Activated CD4-positive, CD25-positive, alpha-beta regulatory T cell treated with anti-CD3 and anti-CD28 coated beads, Interleukin-2, amount 50 U/mL, for 16 hours (primary cell): ENCODE measurements at regions not wholly inside any gene's neighbourhood (a gene's known extent, or its start where the extent isn't known, plus 50 kb on each side); places are given as distances from the start of the nearest gene placed in this dataset.

Experiments
- DNase-seq: peaks from one replicate; pipeline ENCODE4 v3.0.0-alpha.2; 2020; ENCODE audit warnings: low read depth, low spot score

DNA sequence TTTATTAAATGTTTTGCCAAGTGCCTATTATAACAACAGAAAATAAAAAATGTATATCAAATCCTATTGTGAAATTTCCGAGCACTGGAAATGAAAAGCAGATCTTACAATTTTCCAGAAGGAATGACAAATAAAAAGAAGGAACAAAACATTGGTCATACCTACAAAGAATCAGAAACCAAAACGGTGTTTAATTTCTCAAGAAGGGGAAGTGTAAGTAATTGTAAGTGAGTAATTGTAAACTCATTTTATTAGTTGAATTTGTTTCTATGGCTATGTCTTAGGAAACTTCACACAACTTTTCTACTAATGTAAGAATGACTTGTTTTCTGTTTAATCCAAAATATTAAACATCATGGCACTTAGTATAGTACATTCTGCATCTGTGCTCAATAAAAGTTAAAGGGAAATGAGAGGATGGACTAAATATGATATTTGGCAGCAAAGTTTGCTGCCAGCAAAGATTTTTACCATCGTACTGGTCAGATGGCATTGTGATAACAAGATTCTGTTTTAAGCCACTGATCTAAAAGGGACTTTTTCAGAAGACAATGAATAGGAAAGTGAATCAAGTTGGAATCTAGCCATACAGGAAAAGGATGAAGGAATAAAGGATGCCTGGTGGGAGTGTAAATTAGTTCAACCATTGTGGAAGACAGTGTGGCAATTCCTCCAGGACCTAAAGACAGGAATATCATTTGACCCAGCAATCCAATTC is 232.4 kb downstream of the NFKBIZ start:
- DNase-seq, result no peak

DNA sequence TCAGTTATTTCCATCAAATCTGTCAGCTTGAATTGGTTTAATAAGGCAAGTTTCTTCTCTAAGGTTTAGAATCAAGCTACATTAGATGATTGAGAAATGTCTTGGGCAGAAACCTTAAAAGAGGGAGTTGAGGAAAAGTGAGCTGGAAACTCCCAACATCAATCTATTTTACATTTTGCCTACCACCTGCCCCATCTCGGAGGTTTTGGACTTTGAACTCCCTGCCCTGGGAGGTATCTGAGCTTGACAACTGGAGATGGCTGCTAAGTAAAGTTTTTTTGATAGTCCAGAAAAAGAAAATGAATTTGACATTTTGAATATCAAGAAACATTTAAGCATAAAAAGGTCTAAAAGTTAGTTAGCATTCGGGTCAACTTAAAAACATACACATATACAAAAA is 234.2 kb downstream of the NFKBIZ start:
- no peak for DNase-seq

DNA sequence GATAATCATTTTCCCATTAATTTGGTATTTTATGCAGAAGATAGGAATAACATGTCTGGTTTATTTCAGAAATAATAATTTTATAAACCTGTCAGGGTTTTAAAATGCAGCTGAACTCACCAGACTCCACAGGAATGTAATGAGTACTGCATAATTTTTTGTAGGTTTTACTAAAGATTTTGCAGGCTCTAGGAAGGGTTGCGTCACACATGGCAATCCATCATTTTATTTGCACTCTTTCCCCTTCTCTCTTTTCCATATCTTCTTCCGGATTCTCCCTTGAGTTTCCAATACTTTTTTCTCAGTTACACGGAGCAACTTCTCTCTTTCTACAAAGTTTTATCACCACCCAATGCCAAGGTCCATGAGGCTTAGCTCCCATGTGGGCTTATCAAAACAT is 234.7 kb downstream of the NFKBIZ start:
- no peak for DNase-seq

DNA sequence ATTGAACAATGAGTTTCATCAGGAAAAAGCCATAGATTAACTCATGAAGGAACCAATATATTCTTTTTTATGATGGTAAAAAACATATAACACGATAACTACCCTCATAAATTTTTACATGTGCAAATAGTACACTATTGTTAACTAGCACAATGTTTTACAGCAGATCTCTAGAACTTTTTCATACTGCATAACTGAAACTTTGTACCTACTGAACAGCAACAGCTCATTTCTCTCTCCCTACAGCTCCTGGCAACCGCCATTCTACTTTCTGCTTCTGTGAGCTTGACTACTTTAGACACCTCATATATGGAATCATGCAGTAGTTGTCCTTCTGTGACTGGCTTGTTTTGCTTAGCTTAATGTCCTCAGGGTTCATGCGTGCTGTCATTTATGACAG is 235.4 kb downstream of the NFKBIZ start:
- no peak for DNase-seq

DNA sequence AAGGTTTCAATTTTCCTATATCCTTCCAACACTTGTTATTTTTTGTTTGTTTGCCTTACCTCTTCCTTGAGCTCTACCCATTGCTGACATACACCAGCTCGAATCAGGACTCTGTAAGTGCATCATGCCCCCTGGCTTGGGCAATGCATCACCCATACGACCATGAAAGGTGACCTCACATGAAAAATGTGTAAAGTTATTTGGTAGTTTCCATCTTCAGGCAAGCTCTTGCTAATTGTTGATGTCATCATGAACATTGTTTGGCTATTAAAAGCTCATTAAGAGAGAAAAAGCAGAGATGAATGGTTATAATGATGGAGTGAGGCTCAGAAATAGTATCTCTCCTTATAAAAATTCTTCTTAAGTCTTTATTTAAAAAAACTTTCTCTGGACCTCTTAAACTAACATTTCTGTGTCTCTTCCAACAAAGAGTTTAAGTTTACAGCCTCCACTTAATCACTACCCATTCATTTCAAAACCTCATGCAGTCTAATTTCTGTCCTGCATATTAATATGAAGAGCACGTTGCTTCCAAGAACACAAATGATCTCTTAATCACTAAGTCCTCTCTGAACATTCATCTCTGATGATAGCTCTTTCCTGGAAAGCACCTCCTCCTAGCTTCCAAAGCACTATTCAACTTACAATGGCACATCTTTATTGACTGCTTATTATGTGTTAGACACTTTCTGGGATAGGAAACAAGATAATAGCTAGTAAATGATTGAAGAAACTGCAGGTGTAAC is 236.3 kb downstream of the NFKBIZ start:
- no peak for DNase-seq

DNA sequence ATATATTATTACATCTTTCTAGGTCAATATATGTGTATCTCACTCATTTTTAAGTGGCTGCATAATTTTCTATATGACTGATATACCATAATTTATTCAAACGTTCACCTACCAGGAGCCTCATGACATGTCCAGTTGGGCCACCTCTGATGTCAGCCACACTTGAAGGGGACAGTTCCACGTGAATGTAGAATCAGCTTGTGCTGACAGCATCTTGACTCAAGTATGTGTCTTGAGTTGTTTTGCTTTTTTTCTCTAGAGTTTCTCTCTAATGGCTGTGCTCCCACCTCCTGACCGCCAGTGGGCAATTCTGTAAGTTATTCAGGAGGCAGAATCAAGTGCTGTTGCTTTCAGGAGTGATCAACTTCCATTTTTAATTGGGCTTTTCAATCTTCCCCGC is 237.9 kb downstream of the NFKBIZ start:
- DNase-seq, result no peak

DNA sequence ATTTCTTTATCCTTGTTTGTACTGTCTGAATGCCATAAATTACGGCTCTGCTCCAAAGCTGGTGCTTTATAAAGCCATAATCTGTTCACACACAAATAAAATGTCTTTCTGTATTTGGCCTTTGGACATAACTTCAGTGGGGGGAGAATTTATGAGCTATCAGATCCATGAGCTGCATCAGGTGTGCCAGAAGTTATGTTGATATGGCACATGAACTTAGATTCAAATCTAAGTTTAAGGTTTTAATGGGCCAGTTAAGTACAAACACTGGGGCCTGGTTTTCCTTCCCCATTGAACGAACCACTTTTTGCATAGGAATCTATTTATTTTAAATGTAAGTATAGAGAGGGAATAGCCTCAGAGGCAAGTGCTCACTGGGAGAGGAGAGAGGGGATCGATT is 239.9 kb downstream of the NFKBIZ start:
- no peak for DNase-seq

DNA sequence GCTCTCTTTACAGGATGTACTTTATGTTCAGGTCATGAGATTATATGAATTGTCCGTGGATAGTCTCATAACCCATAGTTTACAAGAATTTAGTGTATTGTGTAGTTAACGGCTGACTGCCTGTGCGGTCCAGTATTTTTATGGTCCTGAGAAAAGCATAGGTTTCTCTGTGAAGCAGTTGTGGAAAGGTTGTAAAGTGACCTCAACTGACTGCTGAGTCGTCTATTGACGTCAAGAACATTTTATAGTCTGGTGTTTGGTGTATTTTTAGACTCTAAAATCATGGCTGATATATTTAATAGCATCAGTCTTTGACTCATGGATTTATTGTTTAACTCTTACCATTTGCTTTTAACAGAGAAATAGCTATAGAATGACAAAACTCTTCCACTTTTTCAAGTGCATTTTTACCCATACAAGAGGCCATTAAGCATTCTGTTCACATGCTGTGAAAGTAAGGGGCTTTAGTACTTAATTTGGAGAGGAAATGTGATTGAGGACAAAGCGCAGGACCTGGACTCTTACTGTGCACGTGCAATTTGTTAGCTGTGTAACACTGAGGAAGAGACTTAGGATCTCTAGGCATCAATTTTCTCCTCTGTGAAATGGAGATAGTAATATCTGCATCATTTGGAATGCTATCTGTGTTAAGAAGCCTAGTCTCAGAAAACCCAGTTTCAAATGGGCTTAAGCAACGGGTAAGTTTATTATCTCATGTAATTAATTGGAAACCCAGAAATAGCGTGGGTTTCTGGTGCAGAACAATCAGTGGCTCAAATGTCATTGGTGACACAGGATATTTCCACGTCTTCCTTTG is 240.8 kb downstream of the NFKBIZ start:
- no peak for DNase-seq

DNA sequence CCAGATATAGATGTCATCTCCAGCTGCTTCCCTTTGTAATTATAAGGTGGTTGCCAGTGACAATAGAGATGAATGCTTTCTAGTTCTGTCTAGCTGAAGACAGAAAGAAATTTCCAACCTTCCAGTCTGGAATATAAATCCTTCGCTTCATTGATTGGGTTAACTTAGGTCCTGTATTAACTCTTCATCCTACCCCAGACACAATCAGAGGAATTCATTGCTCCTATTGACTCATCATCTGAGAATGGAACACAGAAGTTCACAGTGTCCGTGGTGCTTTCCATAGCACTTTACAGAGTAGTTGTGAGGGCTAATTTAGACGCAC is 241.4 kb downstream of the NFKBIZ start:
- DNase-seq, result no peak

DNA sequence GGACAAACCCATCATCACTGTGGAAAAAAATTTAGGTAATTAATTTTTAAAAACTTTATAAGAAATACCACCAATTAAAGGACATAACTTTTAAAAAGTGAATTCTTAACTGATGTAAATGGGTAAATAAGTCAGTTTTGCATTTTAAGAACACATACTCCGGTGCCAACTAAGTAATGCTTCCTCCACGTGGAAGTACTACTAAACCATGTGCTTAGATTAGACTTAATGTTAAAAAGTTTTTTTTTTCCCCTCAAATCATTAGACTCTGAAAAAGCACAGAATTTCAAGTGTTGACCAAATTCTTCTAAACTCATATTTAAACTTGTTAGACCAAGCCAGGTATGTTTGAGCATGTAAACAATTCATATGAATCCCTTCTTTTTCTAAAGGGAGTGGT is 242.0 kb downstream of the NFKBIZ start:
- DNase-seq, result no peak

DNA sequence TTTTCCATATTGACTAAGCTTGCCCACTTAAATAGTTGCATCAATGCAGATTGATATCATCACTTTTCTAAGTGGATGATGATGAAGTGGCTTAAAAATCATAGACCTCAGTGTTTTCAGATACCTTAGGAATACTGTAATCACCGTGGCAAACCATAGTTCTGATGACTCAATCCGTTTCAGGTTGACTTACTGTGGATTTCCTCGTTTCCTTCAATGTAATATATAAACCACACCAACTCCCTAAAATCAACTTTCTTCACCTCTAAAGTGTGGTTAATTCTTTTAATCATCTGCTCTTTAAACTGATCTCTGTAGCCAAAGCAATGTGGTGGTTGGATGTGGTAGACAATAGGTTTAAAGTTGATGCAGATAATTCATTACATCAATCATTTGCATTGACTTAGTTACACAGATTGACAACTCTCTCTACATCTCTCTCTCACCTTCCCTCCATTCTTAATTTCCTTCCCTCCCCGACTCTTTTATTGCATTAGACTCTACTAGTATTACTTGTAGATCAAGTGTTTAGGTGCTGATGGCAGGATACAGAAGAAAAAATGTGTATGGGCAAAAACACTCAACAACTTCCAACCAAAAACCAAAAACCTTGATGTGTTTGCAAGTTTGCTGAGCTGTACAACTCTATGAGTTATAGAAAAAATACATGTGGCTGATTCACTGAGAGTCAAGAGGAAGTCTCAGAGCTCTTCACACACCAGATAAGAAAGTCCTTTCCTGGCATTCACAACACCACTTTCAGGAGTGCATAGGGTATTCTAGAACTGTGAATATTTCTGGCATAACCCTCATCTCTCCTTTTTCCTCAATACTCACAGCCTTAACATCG is 243.5 kb downstream of the NFKBIZ start:
- DNase-seq, result no peak

DNA sequence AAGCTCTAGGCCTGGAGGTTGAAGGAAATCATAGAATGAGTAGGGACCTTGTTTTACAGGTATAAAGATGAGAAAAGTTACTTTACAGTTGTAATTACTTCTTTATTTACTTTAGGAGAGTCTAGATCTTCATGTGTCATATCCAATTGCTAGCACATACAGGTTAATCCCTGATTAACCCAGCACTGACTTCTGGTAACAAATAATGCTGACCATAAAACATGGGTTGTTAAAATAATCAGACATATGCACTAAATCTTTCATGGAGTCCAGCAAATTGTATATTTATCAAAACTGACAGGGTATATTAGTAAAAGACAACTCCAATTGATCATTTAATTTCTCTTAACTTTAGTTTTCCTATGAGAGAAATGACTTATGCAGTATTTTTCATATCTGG is 245.2 kb downstream of the NFKBIZ start:
- DNase-seq, result no peak

DNA sequence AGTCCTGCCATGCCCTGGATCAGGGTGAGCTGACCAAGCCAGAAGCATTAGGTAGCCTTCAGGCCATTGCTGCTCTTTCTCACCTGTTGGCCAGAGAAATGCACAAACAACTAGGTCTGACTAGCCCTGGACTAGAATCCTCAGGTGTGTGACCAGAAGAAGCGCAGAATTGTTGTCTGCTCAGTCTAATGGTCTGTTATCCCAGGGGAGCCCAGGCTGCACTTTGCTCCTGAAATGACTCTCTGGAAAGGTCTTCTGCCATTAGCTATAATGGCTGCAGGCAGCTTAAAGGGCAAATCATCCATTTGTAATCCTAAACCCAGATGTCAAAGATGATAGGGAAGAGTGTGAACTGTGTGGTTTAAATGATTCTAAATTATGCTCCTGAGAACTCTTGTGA is 246.1 kb downstream of the NFKBIZ start:
- DNase-seq, result no peak

DNA sequence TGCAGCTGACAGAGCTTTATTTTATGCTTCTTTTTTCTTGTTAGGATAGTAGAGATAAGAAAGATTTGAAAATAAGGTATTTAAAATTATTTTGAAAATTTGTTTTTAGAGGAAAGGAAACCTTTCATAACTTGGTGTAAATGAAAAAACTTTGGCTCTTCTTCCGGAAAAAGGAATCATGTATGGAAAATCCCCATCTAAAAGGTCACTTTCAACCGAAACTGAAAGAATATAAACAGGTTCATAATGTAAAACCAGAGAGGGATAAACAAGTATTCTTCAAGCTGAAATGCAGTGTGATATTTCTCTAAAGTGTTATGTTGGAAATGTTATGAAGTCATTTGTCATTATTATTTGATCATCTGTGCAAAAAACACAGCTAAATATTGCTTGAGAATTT is 246.8 kb downstream of the NFKBIZ start:
- DNase-seq, result no peak

DNA sequence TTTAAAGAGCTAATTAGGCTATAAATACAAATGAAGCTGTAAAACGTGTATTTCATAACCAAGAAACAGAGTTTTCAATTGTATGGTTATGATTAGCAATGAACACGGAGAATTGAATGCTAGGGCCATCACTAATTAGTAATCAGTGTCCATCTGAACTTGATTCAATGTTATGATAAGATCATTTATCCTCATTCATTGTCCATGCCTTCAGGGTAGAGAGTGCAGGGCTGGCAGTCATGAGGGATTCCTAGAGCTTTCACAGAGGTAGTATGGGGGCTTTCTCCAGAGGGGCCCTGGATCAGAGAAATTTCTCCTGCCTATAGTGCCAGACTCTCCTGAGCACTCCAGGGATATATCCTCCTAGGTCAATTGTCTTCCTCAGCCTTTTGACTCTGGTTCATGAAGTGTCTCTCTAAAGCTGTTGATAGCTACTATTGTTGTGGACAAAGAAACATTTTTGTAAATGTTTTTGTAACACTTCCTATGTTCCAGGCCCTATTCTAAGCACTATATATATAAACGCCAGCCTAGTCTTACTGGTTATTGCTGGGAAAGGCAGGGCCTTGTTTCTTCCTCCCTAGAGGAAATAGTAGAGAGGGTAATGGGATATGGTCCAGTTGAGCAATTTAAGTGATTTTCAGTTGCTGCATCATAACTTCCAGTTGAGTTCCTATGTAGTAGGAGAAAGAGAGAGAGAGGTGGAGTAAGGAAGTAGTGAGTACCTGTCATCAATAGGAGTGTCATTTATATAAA is 249.0 kb downstream of the NFKBIZ start:
- no peak for DNase-seq

DNA sequence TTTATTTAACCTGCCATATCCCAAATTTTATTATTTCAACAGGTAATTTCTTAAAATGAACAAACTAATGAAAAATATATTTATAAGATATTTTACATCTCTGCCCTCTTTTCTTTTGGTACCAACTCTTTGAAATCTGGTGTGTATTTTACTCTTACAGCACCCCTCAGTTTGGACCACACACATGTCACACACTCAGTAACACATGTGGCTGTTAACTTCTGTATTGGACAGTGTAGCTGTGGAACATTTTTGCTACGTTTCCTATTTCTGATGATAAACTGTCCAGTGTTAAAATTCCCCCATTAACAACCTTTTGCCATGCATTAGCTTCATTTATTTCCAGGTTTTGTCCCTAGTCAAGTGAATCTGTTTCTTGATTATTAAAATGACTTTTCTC is 250.6 kb downstream of the NFKBIZ start:
- no peak for DNase-seq

DNA sequence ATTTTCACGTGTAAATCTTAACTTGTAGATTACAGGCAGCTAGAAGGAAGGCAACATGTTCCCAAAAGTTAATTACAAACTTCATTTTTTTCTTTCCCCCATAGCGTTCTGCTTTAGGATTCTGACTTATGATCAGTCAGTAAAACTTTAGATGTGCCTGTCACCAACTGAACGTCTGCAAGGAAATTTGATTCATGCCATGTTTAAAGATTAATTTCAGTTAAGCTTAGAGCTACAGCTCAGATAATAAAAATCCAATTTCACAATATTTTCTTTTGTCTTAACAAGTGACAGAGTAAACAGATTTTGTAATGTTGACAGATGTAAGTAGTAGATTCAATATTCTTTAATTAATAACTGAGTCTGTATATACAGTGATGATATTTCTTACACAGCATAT is 253.1 kb downstream of the NFKBIZ start:
- no peak for DNase-seq

DNA sequence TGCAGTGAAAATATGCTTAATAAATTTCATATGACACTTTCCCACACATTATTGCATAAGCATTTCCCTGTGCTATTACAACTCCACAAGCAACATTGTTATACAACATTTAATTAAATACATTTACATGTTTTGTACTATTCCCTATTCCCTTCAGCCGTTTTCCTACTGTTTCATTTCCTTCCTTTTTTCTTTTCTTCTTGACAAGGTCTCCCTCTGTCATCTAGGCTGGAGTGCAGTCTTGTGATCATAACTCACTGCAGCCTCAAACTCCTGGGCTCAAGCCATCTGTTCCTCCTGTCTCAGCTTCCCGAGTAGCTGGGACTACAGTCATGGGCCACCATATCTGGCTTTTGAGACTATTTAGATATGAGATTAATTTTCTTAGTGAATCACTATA is 254.7 kb downstream of the NFKBIZ start:
- DNase-seq, result no peak

DNA sequence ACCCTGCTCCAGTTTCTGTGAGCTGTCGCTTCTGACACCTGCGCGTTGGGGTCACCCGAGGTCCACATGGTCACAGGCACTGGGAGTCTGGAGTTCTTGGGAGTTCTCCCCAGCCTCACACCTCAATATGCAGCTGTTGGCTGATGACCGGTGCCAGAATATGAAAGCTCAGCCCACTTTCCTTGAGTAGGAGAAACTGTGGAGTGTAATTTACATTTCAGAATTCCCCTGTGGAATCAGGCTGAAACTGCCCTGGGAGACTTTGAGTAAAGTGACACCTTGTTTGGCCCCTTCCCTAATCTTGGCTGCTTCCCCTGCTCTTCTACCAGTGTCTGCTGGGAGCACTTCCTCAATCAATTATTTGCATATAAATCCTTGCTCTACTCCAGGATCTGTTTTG is 255.9 kb downstream of the NFKBIZ start:
- DNase-seq, result no peak

DNA sequence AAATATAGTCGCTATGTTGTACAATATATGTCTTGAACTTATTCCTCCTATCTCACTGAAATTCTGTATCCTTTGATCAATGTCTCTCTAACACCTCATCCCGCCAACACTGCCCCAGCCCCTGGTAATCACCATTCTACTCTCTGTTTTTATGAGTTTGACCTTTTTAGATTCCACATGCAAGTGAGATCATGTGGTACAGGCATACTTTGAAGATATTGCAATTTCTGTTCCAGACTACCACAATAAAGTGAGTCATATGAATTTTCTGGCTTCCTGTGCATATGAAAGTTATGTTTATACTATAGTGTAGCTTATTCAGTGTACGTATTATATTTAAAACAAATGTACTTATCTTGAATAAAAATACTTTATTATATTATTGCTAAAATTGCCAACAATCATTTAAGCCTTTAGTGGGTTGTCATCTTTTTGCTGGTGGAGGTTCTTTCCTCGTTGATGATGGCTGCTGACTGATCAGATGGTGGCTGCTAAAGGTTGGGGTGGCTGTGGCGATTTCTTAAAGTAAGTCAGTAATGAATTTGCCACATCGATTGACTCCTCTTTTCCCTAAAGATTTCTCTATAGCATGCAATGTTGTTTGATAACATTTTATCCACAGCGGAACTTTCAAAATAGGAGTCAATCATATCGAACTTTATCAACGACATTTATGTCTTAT is 257.2 kb downstream of the NFKBIZ start:
- DNase-seq, result no peak
